HG02885 (cell line): ENCODE measurements at regions not wholly inside any gene's neighbourhood (a gene's known extent, or its start where the extent isn't known, plus 50 kb on each side); places are given as distances from the start of the nearest gene placed in this dataset.

Experiments used
- ATAC-seq: cut with Tn5 transposase; IDR thresholded peaks from one replicate; pipeline ENCODE4 v1.9.1; 2021; ENCODE audit warnings: mild to moderate bottlenecking; ENCODE audit not compliant: unreplicated experiment, poor library complexity

DNA sequence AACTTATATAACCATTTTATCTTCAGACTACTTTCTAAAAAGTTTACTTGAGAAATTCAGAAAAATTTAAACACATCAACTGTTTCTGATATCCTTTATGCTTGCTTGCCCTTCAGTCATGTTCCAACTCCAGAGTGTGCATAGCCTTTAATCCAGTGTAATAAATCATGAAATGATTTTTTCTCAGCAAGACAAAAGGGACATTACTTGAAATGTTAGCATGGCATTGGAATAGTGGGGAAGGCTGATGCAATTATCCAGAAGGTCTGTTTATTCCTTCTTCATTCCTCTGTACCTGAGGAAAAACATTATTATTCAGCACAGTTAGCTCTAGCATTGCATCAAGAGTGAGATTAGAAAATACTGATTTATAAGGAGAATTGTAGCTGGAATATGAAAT, 209.9 kb downstream of the SLC7A11 start:
- no peak for ATAC-seq

DNA sequence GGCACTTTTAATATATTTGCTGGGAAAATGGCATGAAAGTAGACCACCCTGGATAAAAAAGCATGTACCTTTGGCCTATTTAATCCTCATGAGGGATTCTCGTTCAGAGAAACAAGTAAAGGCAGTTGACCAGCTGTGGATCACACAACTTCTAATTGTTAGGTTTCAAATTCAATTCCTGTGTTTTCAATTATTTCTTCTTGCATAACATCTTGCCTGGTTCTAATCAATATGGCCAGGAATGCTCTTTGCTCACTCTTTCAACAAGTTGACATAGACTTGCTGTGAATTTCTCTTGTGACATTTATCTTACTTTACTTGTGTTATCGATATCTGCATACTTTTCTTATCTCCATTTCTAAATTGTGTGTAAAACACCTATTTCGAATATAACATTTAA, 211.8 kb downstream of the SLC7A11 start:
- no peak for ATAC-seq

DNA sequence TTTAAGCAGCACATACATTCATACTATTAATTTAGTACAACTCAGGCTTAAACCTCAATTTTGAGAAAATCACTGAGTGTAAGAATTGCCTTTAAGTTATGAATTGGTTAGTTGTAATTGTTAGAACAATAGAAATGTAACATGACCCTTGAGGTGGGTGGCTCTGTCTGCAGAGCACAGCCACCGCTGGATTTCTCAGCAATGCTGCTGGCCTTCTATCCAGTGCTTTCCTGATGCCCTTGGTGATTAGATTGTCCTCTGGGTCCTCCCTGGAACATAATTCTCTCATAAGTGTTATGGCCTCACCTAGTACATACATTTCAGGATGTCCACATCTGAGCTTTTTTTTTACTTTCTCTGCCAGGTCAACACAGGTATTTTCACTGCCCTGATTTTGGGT, 213.2 kb downstream of the SLC7A11 start:
- ATAC-seq: no peak

DNA sequence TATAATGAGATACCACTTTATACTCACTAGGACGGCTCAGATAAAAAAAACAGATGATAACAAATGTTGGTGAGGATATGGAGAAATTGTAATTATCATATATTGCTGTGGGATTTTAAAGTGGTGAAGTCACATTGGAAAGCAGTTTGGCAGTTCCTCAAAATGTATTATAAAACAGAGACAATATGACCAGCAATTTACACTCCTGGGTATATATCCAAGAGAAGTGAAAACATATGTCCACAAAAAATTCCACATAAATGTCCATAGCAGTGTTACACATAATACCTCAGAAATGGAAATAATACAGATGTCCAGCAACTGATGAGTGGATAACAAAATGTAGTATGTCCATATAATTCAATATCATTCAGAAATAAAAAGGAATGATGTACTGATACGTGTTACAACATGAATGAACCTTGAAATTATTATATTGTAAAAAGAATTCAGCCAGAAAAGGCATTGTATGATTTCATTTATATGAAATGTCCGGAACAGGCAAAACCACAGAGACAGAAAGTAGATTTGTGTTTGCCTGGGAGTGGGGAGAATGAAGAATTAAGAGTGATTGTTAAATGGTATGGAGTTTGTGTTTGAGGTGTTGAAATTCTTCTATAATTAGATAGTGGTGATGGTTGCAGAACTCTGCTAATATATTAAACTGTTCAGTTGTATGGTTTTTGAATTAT, 220.9 kb downstream of the SLC7A11 start:
- ATAC-seq: no peak

DNA sequence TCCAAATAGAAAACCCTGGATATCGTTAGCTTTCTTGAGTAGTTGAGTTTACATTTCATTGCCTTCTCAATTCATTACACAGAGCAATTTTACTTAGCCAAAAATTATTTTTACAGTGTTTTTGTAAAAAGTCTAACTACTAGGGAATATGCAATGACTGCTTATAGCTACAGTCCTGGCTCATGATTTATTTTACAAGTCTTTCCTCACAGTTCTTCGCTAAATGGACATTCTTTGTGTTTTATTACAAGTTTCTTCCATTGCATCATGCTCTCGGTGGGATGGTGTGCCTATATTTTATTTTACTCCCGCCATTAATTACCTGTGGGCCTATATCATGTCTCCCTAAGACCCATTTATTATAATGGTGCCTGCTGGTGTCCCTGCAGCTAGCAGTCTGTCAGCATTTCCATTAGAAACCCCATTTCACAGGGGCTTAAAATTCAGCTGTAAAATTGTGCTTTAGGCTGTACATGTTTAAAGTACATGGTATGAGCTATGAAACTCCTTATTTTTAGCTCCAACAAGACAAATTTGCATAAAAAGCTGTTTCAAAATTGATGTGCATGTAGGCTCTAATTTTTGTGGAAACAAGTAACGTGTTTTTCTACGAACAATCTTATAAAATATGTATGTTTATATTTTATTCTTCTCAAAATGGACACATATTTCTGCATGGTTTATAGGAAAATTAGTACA, 227.4 kb downstream of the SLC7A11 start:
- no peak for ATAC-seq

DNA sequence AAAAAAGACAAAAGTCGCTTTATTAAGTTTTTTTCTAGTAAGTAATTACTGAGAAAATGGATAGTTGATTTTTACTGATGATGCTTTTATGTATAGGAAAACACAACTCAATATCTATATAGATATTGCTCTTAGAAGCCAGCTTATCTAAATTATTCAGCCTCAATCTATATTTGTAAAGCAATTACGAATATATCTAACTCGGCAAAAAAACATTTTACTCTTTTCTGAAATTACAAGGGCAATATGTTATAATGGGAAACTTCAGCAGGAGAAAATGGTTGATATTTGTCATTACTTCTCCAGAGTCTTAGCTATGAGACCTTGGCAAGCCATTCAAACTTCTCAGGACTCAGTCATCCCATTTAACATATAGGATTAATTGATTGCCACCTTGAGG, 228.5 kb downstream of the SLC7A11 start:
- ATAC-seq: no peak

DNA sequence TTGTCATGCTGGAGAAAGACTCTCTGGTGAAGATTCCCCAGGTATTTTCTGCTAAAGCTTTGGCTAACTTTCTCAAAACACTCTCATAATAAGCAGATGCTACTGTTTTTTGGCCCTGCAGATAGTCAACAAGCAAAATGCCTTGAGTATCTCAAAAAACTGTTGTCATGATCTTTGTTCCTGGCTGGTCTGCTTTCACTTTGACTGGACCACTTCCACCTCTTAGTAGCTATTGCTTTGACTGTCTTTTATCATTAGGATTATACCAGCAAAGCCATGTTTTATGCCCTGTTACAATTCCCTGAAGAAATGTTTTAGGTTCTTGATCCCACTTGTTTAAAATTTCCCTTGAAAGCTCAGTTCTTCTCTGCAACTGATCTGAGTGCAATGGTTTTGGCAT, 231.5 kb downstream of the SLC7A11 start:
- peak; percentile 74 for ATAC-seq

DNA sequence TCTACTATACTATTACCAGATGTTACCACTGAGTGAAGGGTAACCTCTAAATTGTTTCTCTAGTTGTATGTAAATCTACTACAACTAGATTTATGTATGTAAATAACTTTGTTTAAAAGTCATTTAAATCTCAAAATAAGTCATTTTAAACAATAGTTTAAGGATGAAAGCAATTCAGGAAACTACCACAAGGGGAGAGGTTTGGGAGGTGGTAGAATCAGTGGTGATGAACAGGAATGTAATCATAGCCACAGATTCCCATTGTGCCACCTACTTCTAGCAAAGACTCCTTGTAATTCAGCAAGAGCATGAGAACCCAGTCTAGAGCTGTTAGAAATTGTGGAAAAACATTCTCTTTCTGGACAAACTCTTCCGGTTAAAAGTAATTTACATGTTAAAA, 234.6 kb downstream of the SLC7A11 start:
- no peak for ATAC-seq

DNA sequence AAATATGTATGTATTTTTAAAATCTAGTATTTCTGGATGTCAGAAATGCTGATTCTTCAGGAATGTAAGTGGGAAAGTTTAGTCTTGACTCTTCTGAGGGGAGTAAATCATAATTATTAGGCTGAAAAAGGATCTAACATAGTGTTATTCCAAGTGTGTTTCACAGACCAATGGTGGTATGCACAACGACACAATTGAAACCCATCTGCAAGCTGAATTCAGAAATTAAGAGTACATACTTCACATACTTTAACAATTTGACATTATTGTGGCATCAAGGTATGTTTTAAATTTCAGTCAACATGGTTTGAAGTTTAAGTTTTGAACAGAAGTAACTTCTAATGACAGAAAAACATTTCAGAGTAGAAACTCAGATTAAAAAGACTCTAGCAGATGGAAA, 236.7 kb downstream of the SLC7A11 start:
- no peak for ATAC-seq

DNA sequence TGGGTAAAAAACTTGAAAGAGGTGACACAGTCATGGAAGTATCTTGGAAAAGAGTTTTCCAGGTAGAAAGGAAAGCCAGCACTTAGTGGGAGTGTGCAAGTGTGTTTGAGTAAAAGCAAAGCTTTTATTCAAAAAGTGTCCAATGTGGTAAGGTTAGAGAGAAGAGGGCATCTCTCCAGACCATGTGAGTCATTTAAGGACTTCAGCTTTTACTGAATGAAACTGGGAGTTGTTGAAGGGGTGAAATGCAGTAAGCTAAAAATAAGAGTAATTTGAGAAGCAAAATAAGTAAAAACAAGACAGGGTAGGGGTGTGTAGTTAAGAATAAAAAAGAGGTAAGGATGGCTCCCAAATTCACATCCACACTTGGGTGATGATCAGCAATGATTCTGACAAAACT, 238.9 kb downstream of the SLC7A11 start:
- peak; percentile 98 for ATAC-seq

DNA sequence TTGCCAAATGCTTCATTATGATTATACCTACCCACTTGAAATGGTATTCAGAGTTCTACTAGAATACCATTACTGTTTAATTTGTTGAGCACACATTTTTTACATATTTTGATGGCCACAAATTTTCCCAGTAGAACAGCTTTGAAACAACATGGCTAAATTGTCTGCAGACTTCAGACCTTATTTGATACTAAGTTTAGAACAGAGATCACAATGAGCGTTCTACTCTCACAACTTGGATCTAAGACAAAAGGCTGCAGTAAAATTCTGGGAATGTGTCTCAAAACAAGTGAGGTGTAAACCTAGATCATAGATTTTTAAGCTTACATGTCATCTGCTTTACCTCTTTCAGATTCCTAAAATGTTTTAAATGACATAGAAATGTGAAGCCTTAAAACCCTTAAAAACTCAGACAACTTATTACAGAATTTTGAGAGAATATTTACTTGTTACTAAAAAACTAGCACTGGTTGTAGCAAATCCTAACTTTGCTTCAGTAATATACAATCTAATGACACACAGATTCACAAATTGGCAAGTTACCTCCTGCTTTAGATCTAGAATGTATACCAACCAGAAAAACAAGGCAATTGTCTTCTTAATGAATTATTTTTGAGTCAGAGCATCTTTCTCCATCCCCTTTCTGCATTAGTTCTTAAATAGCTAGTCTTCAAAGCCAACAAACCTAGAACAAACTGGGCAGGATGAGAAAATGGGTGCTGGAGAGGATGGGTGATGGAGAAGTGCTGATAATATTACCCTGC, 243.3 kb downstream of the SLC7A11 start:
- ATAC-seq: no peak

DNA sequence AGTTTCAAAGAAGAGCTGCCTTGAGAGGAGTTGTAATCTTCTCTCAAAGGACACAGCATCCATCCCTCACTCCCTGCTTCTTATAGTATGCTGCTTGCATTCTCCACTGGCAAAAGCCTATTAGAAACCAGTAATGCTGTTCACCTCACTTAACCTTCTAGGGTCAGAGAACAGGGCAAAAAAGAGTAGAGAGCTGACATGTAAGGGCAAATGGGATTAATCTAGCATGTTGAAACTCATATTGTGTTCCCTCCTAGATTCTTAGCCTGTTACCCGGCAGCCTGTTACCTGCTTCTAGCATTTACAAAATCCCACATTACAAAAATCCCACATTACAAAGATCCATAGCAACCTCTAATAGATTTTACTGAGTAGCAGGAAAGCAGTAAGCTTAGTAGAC, 244.7 kb downstream of the SLC7A11 start:
- ATAC-seq: no peak

DNA sequence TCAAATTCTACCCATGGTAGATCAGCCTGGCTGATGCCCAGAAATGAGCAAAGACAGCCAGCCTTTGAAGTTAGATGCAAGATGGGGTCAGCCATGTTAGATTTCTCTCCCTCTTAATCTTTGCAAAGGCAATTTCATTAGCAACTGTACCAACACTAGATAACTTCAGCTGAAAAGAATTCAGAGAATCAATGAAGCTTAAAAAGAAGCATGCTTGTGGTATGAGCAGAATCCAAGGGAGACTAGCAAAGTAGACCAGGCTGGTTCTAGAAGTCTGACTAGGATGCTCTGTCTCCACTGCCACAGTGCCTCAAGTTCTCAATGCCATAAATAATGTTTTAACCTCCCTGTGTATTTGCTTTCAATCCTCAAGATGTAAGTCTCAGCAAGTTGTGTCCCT, 247.3 kb downstream of the SLC7A11 start:
- ATAC-seq: no peak

DNA sequence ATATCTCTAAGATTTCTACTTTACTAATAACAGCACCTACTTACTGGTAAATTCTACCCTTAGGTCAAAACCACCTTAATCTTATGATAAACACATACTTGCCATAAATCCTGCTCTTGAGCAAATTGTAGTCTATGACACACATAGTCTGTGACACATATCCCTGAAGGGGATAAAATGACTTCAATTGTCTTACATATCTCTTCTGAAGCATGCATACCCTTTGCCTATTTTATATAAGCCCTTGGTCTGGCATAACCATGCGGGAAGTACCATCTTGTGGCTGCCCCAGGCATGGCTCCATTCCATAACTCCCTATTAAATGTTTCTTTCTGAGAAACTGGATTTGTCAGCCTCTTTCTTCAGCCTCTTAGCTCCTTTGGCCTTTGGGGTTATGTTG, 248.9 kb downstream of the SLC7A11 start:
- no peak for ATAC-seq

DNA sequence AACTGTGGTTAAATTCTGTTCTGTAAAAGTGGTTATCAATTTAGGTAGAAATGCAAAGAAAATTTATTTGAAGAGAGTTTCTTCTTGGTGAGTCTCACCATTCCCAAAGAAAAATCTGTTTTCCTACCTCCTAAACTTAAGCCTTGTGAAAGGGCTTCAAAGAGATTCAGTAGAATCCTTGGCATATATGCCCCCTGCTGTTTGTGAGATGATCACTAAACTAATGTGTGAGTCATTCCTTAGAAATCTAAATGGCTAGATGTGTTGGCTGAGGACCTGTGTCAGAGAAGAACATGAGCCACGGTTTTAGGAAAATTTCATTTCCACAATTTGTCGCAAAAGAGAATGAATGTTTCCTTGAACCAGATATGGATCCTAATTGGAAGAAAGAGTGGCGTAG, 260.9 kb downstream of the SLC7A11 start:
- no peak for ATAC-seq

DNA sequence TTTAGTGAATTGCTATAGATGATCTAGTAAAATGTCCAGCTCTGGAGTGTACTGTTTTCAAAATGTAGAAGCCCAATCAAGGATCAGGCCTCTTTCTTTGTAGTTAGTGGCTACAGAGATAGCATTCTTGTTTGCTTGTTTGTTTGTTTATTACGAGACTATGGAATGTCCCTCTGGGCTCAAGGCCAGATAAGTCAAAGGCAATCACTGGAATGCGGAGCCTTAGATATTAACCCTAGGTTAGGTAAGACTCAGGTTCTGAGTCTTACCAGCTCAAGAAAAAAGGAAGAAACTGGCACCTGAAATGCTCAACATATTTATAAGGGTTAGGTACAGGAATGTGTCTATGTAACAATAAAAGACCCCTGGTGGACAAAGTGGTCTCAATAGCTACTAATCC, 261.5 kb downstream of the SLC7A11 start:
- ATAC-seq: no peak

DNA sequence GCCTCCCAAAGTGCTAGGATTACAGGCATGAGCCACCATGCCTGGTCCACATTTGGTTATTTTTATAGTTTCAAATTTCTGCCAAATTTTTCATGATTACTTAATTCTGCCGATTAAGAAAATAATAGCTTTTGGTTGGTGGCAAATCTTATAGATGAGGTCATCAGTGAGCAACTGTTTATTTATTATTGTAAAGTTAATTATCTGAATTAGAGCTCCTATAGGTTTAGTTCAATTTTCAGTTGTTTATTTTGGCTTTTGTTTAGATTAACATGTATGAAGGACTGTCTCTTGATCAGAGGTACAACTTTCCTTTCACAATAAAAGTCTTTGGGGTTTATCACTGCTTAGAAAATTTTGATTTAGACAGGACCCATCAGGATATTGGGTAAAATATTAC, 262.2 kb downstream of the SLC7A11 start:
- ATAC-seq: no peak

DNA sequence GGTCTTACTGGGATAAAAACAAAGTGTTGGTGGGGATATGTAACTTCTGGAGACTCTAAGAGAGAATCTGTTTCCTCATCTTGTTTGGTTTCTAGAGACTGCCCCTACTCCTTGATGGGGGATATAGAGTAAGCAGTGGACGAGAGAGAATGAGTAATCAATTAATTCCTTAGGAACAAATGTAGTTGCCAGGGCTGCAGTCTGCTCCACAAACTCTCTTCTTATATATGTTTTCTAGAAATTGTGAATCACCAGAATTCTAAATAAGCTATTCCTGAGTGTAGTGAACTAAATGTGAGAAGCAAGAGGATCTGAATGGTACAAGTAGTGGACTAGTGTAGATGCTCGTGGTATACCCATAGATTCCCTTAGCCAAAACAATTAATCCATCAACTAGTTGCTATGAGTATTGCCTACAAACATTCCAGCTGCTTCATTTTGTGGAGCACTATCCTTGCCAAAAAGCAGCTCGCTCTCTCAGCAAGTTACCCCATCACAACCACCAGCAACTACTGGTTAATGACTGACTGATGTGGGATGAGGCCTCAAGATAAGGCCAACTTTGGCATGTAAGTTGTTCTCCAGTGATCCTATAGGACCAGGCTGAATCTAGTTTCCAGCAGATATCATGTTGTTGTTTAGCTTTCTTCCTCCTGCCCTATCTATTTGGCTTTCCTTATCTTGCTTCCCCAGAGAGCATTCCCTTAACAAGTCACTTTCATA, 273.0 kb downstream of the SLC7A11 start:
- no peak for ATAC-seq

DNA sequence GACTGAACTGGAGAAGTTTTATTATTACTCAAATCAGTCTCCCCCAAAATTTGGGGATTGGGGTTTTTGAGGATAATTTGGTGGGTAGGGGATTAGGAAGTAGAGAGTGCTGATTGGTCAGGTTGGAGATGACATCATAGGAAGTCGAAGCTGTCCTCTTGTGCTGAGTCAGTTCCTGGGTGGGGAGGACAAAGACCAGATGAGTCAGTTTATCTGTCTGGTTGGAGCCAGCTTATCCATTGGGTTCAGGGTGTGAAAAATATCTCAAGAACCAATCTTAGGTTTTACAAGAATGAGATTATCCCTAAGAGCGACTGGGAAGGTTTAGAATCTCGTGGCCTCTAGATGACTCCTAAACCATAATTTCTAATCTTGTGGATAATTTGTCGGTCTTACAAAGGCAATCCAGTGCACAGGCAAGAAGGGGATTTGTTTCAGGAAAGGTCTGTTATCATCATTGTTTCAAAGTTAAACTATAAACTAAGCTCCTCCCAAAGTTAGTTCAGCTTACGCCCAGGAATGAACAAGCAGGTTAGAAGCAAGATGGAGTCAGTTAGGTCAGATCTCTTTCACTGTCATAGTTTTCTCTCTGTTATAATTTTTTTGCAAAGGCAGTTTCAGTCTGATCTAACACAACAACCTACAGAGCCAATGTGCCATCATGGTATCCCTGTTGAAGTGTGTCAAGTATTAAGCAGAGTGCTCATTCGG, 274.5 kb downstream of the SLC7A11 start:
- ATAC-seq: no peak

DNA sequence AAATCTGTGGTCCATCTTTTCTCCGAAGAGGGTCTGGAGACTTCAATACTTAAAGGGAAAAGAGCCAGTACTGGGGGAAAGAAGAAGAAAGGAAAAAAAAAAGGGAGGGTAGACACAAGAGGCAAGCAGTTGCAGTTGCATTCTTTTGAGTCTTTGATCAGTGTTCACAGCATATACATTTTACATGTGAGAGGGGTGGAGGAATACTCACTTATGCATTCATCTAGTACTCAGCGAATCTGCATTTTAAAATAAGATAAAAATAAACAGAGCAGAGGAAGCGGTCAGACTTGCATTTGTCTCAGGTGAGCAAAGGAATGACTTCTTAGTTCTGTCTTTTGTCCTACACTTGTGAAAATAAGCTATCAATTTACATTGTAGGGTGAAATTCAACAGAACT, 275.6 kb downstream of the SLC7A11 start:
- no peak for ATAC-seq
